Renal pelvis (tissue), 1 donor: ENCODE measurements at regions not wholly inside any gene's neighbourhood (a gene's known extent, or its start where the extent isn't known, plus 50 kb on each side); places are given as distances from the start of the nearest gene placed in this dataset.
A peak's percentile ranks its signal among the peaks of the same experiment; 100 is the strongest.

Experiments
- DNase-seq: peaks from one replicate; pipeline ENCODE4 v3.0.0-alpha.2; 2013

DNA sequence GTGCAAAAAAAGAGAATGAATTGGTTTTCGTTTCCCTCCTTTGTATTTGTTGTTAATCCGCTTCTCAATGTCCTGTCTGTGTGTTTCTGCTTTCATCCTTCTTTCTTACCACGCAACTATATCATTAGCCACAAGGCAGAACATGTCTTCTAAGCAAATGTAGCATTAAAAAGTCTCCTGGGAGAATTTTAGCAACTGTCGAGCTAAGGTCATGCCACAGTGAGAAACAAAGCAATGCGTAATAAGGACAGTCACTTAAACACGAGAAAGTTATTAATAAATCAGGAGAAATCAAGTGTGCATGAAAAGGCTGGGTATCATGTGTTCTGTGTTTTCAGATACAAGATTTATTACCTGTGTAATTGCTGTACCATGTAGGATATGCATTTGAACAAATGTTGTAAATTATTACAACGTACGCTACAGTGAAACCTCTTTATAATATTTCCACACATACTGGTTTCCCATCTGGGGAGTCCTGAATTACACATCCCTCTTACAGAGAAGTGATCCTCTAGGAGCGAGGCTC is 890.8 kb downstream of the TRIML1 start:
- DNase-seq = no peak

GRCh38 chr4:189032606-189033338 is 893.5 kb downstream of the TRIML1 start:
- no peak for DNase-seq

DNA sequence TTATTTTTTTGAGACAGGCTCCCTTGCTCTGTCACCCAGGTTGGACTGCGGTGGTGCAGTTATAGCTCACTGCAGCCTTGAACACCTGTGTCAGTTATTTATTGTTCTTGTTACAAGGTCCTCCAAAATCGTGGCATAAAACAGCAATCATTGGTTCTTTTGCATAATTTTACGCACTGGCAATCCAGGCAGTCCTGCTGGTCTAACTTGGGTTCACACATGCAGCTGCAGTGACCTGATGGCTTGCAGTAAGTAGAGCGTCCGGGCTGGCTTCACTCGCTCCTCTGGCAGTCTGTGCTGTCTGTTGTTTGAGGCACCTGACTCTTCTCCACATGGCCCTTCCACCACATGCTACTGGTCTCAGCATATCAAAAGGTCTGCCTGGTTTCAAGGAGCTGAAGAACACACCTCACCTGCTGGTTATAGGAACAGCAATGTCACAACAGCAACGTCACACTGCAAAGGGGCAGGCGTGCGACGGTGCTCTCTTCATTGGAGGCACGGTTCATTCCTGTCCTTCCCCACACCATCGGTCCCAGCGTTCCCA is 894.6 kb downstream of the TRIML1 start:
- no peak for DNase-seq

GRCh38 chr4:189035091-189035490 is 895.9 kb downstream of the TRIML1 start:
- DNase-seq = no peak

DNA sequence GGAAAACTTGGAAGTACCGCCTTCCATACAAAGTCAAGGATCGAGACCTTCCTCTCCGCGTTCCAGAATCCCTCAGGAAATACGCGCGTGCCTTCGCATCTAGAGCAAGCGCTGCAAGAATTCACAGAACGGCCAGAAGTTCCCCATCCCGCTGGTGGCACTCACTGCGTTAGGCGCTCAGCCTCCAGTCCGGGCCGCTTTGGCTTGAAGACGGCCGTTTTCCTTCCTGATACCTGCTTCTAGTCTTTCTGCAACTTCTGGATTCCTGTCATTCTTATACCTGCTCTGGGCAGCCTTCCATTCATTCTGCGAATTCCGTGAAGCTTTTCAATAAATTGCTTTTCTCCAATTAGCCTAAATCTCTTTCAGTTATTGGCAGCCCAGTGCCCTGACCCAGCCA is 896.4 kb downstream of the TRIML1 start:
- no peak for DNase-seq

DNA sequence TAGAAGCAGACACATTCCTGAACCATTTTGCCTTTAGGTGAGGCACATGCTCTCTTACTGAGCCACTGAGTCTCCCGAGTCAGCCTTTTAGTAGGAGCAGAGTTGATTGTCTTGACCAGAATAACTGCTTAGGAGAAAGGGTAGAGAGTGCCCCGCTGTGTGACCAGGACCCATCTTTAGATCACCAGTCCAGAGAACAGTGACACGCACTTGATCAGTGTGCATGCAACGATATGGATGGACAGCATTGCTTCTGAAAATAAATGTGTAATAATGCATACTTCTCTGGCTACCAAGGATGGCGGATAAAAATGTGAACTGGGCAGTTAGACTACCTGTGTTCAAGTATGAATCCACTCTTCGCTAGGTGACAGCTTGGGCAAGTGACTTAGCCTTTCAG is 897.7 kb downstream of the TRIML1 start:
- no peak for DNase-seq

DNA sequence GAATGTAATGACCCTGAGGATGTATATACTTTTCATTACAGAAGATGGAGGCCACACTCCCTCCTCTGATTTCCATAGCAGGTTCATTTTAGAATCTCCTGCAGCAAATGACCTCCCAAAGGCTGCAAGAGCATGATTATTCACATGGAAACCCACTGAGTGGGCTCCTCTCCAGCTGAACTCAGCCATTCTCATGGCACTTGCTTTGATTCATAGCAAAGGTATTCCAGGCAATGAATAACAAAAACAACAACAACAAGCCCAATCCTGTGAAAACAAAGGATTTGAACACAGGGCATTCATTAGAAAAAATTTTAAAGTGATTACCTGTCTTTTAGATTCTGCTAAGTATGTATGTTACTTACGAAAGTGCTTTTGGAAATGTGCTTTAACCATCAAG is 894.0 kb upstream of the FRG1 start:
- DNase-seq = no peak

GRCh38 chr4:189048119-189048518 is 892.6 kb upstream of the FRG1 start:
- DNase-seq = no peak

DNA sequence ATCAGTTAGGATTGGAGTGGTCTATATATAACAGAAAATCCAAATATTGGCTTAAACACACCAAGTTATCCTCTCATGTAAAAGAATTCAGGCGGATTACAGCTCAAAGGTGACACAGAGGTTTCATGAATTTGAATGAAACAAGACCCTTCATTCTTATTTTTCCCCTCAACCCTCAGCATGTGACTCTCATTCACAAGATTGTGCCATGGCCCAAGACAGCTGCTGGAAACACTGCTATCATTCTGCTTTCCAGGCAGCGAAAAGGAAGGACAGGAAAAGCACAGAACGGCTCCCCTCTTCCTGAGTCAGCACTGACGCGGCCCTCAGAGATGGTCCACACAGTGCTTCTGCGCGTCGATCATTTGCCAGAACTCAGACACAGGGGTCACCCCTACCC is 891.0 kb upstream of the FRG1 start:
- DNase-seq = no peak

GRCh38 chr4:189050643-189051042 is 890.0 kb upstream of the FRG1 start:
- no peak for DNase-seq

DNA sequence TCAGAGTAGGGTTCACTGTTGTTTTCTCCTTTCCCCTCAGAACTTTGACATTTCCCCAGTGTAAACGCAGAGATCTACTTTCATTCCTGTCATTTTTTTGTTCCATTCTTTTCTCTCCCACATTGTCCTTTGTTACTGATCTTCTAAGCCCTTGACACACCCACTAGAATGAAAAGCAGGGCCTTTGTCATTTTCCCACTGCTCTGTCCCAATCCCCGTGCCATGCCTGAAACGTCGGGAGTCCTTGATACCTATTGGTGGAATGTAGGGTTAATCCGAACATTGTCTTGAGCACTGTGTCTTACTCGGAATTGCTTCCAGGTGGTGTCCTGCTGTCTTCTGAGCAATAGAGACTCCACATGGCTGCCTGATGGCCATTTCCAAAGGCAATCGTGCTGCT is 887.1 kb upstream of the FRG1 start:
- no peak for DNase-seq

- no peak for DNase-seq
Observed at GRCh38 chr4:189060104-189060503, 880.6 kb upstream of the FRG1 start.

DNA sequence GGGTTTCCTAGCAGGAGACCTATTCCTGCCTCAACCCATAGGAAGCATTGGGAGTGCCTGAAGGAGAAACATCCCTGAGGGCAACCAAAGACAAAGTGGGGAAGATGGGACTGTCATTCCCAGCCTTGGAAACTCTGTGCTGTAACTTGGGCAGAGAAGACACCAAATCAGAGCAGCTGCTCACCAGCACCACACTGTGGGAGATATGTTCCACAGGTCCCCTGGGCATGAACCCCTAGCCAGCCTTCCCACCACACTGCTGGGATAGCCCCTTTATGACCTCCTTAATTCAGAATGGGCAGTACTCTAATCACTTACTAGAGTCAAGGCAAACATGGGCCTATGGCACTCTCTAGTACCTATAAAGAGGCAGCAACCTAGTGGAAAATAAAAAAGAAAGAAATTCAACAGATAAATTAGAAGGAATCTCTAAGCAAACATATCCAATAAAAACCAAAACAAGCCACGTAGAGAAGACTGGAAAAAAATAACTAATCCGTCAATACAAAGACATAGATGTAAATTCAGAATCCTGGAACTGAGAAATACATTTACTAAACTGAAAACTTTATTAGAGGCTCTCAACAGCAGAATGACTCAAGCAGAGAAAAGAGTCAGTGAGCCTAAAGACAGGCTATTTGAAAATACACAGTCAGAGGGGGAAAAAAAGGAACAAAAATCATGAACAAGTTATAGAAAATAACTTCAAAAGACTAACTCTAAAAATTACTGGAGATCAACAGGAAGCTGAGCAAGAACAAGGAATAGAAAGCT is 878.4 kb upstream of the FRG1 start:
- no peak for DNase-seq

DNA sequence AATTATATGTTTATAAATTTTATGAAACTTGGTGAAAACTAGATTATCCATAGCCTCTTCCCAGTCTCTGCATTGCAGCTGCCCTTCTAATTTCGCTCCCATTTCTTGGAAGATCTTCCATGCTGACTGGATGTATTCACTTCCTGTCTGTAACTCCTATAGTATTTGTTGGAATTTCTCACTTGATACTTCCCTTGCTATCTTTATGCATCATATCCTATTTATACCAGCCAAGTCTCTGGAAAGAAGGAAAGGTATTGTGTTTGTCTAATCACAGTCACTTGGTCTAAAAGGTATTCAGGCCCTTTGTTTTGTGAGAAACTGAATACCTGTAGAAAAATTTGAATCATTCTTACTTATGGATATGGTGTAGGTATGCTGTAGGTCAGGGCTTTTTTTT is 870.9 kb upstream of the FRG1 start:
- no peak for DNase-seq

GRCh38 chr4:189071241-189071640 is 869.4 kb upstream of the FRG1 start:
- no peak for DNase-seq

DNA sequence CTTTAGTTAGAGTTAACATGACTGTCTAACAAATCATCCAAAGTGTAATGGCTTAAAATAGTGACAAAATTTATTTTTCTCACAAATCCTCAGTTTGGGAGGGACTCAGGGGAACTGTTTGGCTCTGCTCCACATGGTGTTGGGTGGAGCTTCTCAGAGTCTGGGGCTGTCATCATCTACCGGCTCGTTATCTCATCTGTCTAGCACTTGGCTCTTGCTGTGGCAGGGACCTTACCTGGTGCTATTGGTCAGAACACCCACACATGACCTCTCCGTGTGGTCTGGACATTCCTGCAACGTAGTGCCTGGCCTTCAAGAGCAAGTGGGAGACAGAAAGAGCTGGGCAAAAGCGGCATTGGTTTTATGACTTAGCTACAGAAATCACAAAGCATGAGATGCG is 866.9 kb upstream of the FRG1 start:
- DNase-seq = no peak

DNA sequence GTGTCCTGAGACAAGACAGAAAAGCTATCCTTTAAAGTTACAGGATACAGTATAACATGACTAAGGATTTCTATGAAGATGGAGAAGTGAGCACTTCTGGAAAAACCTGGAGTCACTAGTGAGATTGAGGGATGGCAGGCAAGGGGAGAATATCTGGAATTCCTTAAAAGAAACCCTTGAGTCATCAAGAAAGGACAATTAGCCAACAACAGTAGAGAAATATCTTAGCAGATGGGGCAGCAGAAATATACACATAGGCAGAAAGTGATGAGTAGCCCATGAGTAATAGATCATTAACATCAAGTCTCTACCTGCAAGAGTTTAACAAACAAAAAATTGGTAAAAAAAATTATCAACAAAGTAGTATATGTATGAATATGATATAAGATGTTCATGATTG is 858.8 kb upstream of the FRG1 start:
- no peak for DNase-seq

GRCh38 chr4:189083769-189084168 is 856.9 kb upstream of the FRG1 start:
- no peak for DNase-seq

DNA sequence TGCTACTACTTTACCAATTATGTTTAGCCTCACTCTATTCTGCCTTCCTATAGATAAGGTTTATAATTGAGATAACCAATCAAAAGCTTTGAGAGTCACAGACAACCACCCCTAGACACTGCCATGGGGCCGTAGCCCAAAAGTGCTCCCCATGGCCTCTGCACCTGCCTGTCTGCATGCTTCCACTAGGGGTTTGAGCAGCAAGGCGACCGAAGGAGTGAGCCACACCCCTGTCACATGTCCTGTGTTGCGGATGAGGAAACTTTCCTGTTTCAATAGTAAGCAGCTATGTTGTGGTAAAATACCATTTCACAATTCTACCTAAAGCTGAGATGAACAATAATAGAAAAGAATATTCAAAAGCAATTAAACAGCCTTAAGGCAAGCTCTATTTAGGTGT is 856.0 kb upstream of the FRG1 start:
- no peak for DNase-seq

- peak; percentile 12 for DNase-seq
Observed at GRCh38 chr4:189087971-189088370, 852.7 kb upstream of the FRG1 start.

DNA sequence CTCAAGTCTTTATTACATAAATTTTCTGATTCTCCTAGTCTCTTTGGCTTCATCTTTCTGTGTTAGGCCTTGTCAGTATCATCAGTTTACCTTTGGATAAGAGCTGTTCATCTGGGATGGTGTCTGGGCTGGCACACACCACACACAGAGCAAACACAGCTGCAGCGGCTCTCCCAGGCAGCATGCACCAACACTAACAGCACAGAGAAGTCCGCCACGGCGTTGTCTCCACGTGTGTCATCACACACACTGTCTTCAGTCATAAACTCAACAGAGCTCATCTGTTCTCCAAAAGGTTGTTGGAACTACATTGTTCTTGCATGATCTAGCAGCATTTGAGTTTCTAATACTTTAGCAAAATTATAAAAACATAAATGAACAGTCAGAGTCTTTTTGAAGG is 851.9 kb upstream of the FRG1 start:
- DNase-seq = no peak

- DNase-seq = no peak
Observed at GRCh38 chr4:189090174-189090814, 850.4 kb upstream of the FRG1 start.

DNA sequence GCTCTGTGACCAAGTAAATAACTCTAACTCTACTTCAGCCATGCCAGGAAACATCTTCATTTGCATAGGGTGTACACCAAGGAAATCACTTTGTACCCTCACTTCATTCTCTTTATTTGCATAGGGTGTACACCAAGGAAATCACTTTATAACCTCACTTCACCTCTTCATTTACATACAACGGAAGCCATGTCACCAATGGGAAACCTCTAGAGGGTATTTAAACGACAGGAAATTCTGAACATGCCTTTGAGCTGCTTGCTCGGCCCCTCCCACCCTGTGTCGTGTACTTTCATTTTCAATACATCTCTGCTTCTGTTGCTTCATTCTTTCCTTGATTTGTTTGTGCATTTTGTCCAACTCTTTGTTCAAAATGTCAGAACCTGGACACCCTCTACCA is 848.1 kb upstream of the FRG1 start:
- no peak for DNase-seq
